Glutamatergic neuron (in vitro differentiated cells): ENCODE measurements at regions not wholly inside any gene's neighbourhood (a gene's known extent, or its start where the extent isn't known, plus 50 kb on each side); places are given as distances from the start of the nearest gene placed in this dataset.

Experiments
- DNase-seq: peaks from one replicate; pipeline ENCODE4 v3.0.0; 2022
- H3K27ac Mint-ChIP-seq: one replicate; pipeline ENCODE4 v1.8.0; 2020; ENCODE audit warnings: mild to moderate bottlenecking, mixed read lengths, inconsistent platforms; ENCODE audit not compliant: unreplicated experiment
- H3K27me3 Mint-ChIP-seq: one replicate; pipeline ENCODE4 v1.8.0; 2020; ENCODE audit warnings: mild to moderate bottlenecking, moderate library complexity, mixed read lengths, inconsistent platforms; ENCODE audit not compliant: unreplicated experiment
- H3K36me3 Mint-ChIP-seq: one replicate; pipeline ENCODE4 v1.8.0; 2020; ENCODE audit warnings: mild to moderate bottlenecking, mixed read lengths, inconsistent platforms; ENCODE audit not compliant: unreplicated experiment
- H3K4me1 Mint-ChIP-seq: one replicate; pipeline ENCODE4 v1.8.0; 2020; ENCODE audit warnings: mild to moderate bottlenecking, low read depth, mixed read lengths, inconsistent platforms; ENCODE audit not compliant: unreplicated experiment
- H3K4me3 Mint-ChIP-seq: one replicate; pipeline ENCODE4 v1.8.0; 2020; ENCODE audit warnings: mild to moderate bottlenecking, mixed read lengths, inconsistent platforms; ENCODE audit not compliant: unreplicated experiment
- H3K9me3 Mint-ChIP-seq: one replicate; pipeline ENCODE4 v1.8.0; 2020; ENCODE audit warnings: mild to moderate bottlenecking, moderate library complexity, mixed read lengths, inconsistent platforms; ENCODE audit not compliant: unreplicated experiment
- CTCF ChIP-seq: fragments of 200-600 bp; sonication (generic); IDR thresholded peaks from one replicate; pipeline ENCODE4 v1.5.0; 2021; ENCODE audit not compliant: partially characterized antibody, unreplicated experiment

GRCh38 chr7:17010637-17011300 lies 129.0 kb upstream of the AGR3 start:
- no peaks in the 10 kb centered on the region for H3K36me3 Mint-ChIP-seq
- TF ChIP-seq CTCF: no peak
- H3K27ac Mint-ChIP-seq: no peak overlapping the region
- H3K4me3 Mint-ChIP-seq: no peak overlapping the region
- no peaks in the 10 kb centered on the region for H3K27me3 Mint-ChIP-seq
- H3K9me3 Mint-ChIP-seq: no peaks in the 10 kb centered on the region
- no peaks in the 10 kb centered on the region for H3K4me1 Mint-ChIP-seq
- DNase-seq: no peak

- H3K4me1 Mint-ChIP-seq: no peaks in the 10 kb centered on the region
- H3K27me3 Mint-ChIP-seq: no peaks in the 10 kb centered on the region
- H3K27ac Mint-ChIP-seq: no peak overlapping the region
- no peak for DNase-seq
- H3K36me3 Mint-ChIP-seq: no peaks in the 10 kb centered on the region
- TF ChIP-seq CTCF: no peak
- no peak overlapping the region for H3K4me3 Mint-ChIP-seq
- H3K9me3 Mint-ChIP-seq: no peaks in the 10 kb centered on the region
These were observed 131.4 kb upstream of the AGR3 start for GRCh38 chr7:17013204-17013603.

- no peaks in the 10 kb centered on the region for H3K27me3 Mint-ChIP-seq
- H3K4me1 Mint-ChIP-seq: no peaks in the 10 kb centered on the region
- DNase-seq: no peak
- no peak overlapping the region for H3K4me3 Mint-ChIP-seq
- no peak overlapping the region for H3K27ac Mint-ChIP-seq
- H3K36me3 Mint-ChIP-seq: no peaks in the 10 kb centered on the region
- no peak for TF ChIP-seq CTCF
- H3K9me3 Mint-ChIP-seq: no peaks in the 10 kb centered on the region
These were observed 132.9 kb upstream of the AGR3 start for GRCh38 chr7:17014686-17015085.

- Mint-ChIP-seq H3K4me3 (no peak overlapping the region), H3K27me3 (no peaks in the 10 kb centered on the region), H3K9me3 (no peaks in the 10 kb centered on the region), H3K36me3 (no peaks in the 10 kb centered on the region), H3K4me1 (no peaks in the 10 kb centered on the region), H3K27ac (no peak overlapping the region)
- no peak for DNase-seq
- TF ChIP-seq CTCF: no peak
These were observed 133.8 kb upstream of the AGR3 start for GRCh38 chr7:17015598-17016031.

- H3K4me3 Mint-ChIP-seq: no peak overlapping the region
- TF ChIP-seq CTCF: no peak
- DNase-seq: no peak
- no peak overlapping the region for H3K27ac Mint-ChIP-seq
- H3K9me3 Mint-ChIP-seq: no peaks in the 10 kb centered on the region
- H3K4me1 Mint-ChIP-seq: no peaks in the 10 kb centered on the region
- H3K36me3 Mint-ChIP-seq: no peaks in the 10 kb centered on the region
- H3K27me3 Mint-ChIP-seq: no peaks in the 10 kb centered on the region
These were observed 134.7 kb upstream of the AGR3 start for GRCh38 chr7:17016402-17017010.
